HTR-8/SVneo (cell line): ENCODE measurements at regions not wholly inside any gene's neighbourhood (a gene's known extent, or its start where the extent isn't known, plus 50 kb on each side); places are given as distances from the start of the nearest gene placed in this dataset.
"Not testable (repeated sequence)": the region's sequence is repeated elsewhere in the genome, so short reads cannot be mapped to it uniquely, and the experiment has no call there.

Experiments used
- DNase-seq: peaks from one replicate; pipeline ENCODE4 v3.0.0; 2011; ENCODE audit warnings: low spot score, mixed read lengths; ENCODE audit not compliant: insufficient read length
- FAIRE-seq: peaks from 2 replicates; lab custom pipeline; 2011; peaks lifted over from hg19 to GRCh38; lab: Jason Lieb, UNC

DNA sequence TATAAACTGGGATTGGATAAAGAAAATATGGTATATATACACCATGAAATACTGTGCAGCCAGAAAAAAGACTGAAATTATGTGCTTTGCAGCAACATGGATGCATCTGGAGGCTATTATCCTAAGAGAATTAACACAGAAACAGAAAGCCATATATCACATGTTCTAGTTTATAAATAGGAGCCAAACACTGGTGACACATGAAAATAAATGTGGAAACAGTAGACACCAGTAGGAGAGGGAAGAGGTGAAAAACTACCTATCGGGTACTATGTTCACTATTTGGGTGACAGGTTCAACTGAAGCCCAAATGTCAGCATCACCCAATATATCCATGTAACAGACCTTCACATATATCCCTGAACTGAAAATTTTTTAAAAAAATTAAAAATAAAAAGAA is 725.1 kb downstream of the C4orf33 start:
- FAIRE-seq: no peak
- no peak for DNase-seq

GRCh38 chr4:129821963-129822362 is 726.0 kb downstream of the C4orf33 start:
- FAIRE-seq: no peak
- no peak for DNase-seq

- DNase-seq (no peak), FAIRE-seq (no peak)
These were observed 726.7 kb downstream of the C4orf33 start for GRCh38 chr4:129822701-129823100.

DNA sequence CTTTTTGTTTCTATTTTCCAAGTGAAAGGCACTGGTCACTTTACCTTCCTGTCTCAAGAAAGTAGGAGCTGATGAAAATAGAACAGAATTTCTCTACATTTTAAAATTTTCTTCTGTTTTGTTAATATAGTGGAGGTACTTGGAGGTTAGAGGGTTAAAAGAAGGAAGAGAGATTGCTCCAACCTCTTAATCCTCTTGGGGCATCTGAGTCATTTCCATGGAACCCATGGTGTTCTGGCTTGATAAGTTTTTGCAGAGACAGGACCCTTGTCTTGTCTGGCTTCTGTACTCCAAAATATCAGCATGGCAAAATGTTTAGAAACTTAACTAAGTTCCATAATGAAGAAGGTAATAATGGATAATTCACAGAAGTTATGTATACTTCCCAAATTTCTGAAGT is 727.2 kb downstream of the C4orf33 start:
- no peak for DNase-seq
- no peak for FAIRE-seq

GRCh38 chr4:129829373-129829772 is 733.4 kb downstream of the C4orf33 start:
- DNase-seq (no peak), FAIRE-seq (no peak)

DNA sequence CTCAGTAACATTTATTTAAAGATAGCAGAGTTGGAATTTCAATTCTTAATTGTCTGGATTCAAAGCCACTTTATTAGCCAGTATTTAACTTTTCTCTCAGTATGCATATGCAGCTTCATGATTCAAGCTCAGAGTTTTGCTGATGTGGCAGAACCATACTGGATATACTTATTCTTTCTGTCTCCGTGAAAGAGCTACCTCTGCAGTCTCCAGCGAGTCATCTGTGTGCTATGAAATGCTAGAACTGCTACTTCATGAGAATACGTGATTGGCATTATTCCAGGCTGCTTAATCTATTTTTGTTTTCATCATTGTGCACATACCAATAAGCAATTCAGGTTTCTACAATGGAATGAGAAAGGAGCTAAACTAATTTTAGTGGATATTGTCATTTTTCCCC is 743.7 kb downstream of the C4orf33 start:
- FAIRE-seq (no peak), DNase-seq (no peak)

GRCh38 chr4:129842096-129842495 is 746.1 kb downstream of the C4orf33 start:
- FAIRE-seq (no peak), DNase-seq (no peak)

GRCh38 chr4:129852434-129852833 is 756.5 kb downstream of the C4orf33 start:
- DNase-seq (no peak), FAIRE-seq (no peak)

DNA sequence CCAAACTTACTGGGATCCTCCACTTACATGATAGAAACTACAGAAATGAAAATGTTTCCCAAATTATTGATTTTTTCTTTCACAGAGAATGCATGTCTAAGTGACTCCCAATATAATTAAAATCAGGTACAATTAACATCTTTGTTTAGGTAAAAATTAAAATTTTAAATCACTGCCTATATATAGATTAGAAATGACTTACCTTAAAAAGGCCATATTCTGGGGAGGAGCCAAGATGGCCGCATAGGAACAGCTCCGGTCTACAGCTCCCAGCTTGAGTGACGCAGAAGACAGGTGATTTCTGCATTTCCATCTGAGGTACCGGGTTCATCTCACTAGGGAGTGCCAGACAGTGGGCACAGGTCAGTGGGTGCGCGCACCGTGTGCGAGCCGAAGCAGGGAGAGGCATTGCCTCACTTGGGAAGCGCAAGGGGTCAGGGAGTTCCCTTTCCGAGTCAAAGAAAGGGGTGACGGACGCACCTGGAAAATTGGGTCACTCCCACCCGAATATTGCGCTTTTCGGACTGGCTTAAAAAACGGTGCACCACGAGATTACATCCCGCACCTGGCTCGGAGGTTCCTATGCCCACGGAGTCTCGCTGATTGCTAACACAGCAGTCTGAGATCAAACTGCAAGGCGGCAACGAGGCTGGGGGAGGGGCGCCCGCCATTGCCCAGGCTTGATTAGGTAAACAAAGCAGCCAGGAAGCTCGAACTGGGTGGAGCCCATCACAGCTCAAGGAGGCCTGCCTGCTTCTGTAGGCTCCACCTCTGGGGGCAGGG is 757.9 kb downstream of the C4orf33 start:
- not testable (repeated sequence) for DNase-seq, FAIRE-seq

- DNase-seq: no peak
- FAIRE-seq: no peak
These were observed 766.5 kb downstream of the C4orf33 start for GRCh38 chr4:129862461-129862860.

DNA sequence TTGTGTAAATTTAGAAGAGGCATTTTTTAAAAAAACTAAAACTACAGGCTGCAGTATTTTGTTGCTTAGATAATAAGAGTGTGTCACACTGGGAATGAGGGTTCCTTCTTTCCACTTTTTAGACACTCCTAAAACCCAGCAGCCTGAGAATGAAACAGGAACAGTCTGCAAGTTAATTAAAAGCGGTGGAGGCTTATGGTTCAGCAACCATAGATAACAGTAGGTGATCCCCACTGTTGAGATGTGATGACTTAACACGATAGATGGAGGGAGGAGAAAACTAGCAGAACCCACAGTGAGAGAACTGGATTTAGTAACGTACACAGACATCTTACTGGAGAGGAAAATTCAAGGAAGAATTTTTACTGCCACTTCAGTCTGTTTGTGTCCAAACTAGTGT is 767.3 kb downstream of the C4orf33 start:
- FAIRE-seq: no peak
- no peak for DNase-seq

- no peak for FAIRE-seq
- DNase-seq: no peak
These were observed 788.0 kb downstream of the C4orf33 start for GRCh38 chr4:129883996-129884395.

DNA sequence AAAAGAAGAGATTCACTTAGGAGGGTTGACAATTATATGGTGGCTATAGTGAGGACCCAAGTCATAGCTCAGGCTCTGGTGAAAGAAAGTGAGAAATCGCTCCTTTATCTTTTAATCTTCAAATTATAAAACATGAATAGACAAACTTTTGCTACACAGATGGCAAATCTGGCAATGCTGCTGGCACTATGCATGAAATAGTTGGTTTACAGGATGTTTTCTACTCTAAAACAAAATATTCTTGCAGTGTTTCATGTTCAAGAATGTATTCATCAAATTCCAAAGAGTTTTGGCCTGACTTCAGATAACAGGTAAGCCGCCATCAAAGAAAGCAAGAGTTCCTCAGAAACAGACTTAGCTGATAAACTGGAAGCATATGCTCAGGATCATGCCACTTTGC is 801.2 kb downstream of the C4orf33 start:
- DNase-seq (no peak), FAIRE-seq (no peak)

- FAIRE-seq: no peak
These were observed 803.9 kb downstream of the C4orf33 start for GRCh38 chr4:129899849-129900248.

DNA sequence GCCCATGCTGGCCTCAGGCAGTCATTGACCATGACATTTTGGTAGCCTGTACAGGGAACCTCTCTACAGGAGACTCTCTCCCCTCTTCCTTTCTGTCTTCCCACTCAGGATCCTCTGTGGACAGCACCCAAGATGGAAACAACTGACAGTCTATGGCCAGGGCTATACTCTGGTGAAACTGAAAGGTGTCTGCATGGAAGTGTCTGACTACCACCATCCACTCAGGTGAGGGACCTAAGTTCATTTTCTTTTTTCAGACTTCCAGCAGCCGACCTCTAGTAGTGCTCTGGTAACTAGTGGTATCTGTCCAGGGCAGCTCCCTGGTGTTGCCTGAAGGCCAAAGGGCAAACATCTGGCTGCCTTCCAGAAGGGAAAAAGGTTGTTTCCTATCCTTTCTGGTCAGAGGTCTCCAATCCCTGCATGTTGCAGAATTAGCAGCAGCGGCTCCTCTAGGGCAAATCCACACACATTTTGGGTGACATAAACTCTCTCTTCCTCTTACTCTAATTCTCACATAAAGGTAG is 804.5 kb downstream of the C4orf33 start:
- DNase-seq: no peak
- FAIRE-seq: no peak

More at GRCh38 chr4:129899849-129900248, 803.9 kb downstream of the C4orf33 start:
- no peak for DNase-seq

GRCh38 chr4:129901205-129901604 is 805.3 kb downstream of the C4orf33 start:
- DNase-seq: no peak
- FAIRE-seq: no peak

GRCh38 chr4:129903861-129904260 is 807.9 kb downstream of the C4orf33 start:
- DNase-seq: no peak
- FAIRE-seq: no peak

DNA sequence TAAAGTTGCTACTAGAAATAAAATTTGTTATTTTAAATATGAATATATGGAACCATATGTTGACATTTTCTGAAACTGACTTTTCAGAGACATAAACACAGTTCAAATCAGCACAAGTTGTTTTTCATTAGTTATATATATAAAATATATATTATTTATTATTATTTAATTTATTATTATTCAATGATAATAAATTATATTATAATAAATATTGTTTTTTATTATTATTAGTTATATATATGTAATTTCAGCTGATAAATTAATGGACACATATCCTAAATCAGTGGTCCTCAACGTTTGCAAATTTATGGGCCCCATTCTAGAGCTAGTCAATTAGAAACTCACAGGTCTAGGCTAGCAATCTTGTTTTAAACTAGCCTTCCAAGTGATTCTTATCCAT is 809.3 kb downstream of the C4orf33 start:
- no peak for FAIRE-seq

GRCh38 chr4:129908117-129908516 is 812.2 kb downstream of the C4orf33 start:
- DNase-seq: no peak
- no peak for FAIRE-seq

More for the DNA sequence above, 809.3 kb downstream of the C4orf33 start:
- DNase-seq: no peak

DNA sequence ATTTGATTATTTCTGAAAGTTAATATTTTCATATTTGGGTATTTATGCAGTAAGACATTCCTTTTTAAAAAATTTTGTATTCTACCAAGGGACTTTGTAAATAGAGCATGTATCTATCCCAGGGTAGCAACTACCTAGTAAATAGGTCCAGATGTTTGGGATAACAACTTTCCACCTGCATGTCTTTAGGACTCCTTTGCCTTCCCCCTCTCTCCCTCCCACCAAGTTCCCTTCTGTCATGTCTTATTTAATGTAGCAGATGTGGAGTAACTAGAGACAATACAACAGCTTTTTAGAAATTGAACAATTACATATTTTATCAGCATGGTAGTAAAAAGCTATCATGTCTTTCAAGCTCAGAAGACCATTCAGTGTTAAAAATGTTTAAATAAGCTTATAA is 821.0 kb downstream of the C4orf33 start:
- DNase-seq: no peak
- FAIRE-seq: no peak

GRCh38 chr4:129917651-129918050 is 821.7 kb downstream of the C4orf33 start:
- FAIRE-seq (no peak), DNase-seq (no peak)

DNA sequence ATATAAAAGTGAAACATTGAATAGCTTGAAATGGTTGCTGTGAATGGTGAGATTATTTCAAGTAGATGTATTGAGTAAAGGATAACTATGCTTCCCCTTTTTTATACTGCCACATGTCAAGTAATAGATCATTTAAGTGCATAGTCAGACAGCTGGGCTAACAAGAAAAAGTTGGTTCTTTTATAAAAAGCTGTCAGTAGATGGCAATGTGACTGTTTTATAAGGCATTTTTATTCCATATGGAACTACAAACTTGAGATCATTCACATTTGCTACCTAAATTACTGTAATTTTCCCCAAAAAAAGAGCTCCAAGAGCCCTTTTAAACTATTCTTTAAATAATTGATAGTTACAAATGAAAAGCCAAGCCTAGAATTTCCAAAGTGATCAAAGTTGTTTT is 831.0 kb downstream of the C4orf33 start:
- peak; percentile 2 for DNase-seq
- FAIRE-seq: no peak
